HG03575 (cell line): ENCODE measurements at regions not wholly inside any gene's neighbourhood (a gene's known extent, or its start where the extent isn't known, plus 50 kb on each side); places are given as distances from the start of the nearest gene placed in this dataset.

Experiments
- ATAC-seq: cut with Tn5 transposase; IDR thresholded peaks from one replicate; pipeline ENCODE4 v1.9.1; 2021; ENCODE audit not compliant: unreplicated experiment, insufficient number of reproducible peaks, low FRiP score; ENCODE audit errors: extremely low read depth

DNA sequence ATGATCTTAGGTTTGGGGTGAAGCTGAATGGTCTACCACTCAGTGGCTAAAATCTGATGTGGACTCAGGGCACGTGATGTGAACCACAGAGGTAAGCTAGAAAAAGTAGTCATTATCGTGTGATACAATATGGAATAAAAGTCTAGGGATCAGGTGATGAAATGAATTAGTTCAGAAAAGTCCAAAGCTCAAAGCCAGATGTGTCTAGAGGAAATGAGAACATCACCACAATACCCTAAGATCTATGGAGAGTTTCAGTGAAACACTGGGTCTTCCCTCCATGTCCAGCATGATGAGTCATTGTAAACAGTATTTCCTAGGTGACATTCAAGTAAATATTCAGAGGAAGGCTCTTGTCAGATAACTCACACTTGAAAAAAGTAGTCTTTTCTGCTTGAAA is 1257.4 kb upstream of the ZEB2 start:
- no peak for ATAC-seq

DNA sequence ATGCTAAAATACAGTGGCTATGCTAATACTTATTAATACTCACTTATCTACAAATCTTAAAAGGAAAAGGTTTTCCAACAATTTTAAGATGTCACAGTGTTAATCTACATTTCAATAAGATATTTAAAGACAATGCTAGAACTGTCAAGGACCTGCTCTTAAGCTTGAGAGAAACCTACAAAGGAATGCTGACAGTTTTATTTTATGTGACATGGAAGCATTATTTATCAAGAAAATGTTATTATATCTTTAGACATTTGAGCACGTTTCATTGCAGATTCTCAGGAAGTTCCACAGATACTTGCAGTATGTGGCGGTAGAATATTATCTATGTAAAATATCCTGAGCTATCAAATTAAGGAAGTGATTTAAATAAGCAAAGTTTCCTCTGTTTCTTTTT is 1255.7 kb upstream of the ZEB2 start:
- ATAC-seq = no peak

DNA sequence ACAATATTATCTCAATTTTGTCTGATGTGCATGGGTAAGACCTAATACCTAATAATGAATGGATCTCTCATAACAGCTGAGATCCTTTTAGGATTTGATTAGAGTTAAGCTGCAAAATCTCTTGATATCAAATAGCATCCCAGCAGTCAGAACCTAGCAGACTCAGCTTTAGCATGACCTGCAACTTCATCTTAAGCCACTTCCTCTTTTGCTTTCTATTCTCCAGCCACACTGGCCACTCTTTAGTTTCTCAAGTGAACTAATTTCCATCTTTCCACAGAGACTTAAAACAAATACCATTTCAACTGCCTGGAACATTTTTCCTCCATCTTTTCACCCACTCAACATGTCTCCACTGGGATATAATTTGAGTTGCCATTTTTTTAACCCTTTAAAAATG is 1251.6 kb upstream of the ZEB2 start:
- ATAC-seq = peak; percentile 90

DNA sequence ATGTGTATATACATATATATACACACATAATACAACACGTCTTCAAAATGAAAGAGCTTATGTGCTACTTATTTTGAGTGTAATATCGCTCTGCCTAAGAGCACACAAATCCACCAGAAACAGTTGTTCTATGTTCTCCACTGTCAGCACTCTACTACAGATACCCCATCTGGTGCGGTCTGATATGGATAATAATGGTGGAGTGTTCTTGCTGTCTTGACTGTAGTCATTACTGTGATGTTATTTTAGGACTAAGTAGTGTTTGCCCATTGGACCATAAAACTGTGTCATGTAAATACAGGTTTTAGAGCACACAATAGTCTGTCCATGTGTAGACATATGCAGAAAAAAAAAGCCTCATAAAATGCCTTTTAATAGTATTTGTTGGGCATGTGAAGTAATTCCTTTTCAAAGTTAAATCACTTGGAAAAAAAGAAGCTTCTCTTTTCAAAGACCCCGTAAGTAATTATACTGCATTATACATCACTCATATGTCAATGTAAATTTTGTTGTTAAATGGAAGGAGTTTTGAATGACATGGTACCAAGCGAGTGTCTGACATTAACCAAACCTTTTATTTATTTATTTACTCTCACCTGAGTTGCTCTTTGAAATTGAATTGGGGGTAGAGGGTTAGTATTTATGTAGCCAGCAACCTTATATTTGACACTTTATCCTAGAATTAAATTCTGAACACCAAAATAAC is 1249.2 kb upstream of the ZEB2 start:
- ATAC-seq = no peak

DNA sequence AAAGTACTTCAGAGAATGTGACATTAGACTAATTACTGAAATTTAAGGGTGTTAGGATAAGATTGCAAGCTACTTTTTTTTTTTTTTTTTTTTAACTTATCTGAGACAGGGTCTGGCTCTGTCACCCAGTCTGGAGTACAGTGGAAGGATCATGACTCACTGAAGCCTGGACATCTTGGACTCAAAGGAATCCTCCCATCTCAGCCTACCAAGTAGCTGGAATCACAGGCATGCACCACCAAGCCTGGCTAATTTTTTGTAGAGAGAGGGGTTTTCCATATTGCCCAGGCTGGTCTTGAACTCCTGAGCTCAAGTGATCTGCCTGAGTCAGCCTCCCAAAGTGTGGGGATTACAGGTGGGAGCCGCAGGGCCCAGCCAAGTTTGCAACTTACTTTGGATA is 1246.0 kb upstream of the ZEB2 start:
- no peak for ATAC-seq

DNA sequence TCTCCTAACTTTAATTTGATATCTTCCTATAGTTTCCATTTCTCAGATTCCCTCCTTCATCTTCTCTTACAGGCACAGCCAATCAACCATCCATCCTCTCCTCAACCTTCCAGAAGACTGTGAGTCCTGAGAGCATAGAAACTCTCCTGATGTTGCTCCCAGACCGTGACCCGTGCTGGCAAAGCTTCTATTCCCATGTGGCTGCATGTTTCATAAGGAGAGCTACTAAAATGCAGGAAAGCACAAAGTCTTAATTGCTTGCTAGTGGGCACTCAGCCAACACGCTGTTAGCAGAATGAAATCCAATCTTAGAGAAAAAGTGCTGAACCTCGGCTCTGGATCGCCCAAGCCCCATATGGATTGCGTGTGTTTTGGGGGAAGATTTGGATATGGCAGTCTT is 1244.7 kb upstream of the ZEB2 start:
- ATAC-seq = no peak

DNA sequence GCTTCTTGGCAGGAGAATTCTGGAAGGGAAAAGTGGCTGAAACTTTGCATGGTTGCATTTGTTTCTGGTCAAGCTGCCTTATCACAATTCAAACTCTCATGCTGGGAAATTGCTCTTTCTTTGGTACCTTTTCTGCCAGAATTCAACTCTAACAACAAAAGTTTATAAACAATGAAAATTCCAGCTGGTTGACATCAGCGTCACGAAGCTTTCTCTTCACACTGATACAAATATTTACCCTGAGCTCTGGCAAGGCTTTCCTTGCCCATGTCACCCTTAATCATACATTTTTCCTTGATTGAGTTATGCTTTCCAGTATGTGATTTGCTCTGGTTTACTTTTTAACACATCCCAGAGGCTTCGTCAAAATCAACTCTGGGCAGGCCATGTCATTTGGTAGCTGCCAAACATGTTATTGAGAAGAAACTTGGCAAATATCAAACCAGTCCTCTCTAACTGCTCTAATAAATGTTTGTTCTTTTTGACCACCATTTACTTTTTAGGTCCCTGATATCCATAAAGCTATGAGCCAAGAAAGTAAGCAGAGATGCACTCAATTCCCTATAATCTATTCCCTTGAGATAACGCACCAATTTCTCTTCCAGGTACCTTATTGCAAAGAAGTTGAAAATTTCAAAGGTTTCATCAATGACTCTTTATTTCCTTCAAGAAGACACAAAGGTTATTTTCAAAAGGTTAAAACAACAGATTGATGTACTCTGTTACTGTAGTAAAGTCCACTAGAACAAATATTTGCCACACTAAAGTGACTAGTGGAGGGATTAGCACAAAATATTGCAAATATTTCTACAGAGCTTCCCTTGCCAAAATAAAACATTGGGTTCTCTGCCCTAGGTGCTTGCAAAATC is 1241.1 kb upstream of the ZEB2 start:
- ATAC-seq = no peak

DNA sequence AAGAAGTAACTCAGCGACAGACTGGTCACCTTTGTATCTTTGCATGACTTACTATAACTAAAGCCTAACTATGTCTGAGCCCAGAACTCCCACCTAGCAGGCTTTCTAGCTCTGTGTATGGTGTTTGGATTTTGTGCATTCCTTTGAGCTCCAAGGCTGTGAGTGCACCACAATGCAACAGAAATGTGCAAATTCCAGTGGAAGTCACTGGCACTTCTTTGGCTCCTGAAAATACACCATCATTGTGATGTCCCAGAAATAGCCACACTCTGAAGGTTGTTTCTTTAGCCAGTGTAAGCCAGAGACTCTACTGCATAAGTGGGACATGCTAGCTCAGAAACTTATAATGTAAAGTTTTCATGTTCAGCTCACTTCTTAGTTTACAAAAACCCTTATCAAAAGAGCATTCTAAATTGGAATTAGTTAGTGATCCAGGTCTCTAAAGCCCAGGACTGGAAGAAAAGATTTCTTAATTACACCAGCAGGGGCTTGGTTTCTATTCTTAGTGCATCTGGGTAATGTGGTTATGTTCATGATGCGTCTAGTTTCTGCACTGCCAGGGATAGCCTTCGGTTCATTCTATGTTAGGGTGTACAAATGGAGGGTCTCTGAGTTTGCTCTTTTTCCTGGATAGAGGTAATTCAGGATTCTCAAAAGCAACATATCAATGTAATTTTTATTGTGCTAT is 1239.5 kb upstream of the ZEB2 start:
- ATAC-seq = no peak

DNA sequence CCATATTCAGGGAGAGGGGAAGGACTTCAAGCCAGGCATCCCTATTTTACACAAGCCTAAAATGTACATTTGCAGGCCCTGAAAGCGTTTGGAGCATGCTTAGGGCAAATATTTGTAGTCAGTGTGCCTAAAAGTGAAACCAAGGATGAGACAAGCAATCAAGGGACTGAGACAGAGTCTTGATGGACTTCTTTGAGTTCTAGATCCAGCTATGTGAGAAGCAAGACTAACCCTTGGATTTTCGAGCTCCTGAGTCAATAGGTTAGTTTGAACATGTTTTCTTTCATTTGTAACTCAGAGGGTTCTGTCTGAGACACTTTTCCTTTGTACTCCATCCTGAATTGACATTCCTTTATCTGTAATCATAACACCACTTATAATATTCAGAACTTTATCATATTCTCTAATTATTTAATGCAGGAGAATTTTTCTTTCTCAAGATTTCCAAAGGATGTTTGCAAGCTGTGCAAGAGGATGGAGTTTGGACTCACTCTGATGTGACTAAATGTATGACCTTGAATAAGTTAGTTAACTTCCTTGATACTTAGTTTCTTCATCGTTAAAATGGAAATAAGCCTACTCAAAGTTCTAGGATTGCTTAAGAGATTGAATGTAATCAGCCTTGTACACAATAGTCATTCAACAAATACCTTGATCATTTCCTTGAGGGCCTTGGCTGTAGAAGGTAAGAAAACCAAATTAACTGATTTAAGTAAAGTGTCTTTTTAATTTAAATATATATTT is 1237.8 kb upstream of the ZEB2 start:
- ATAC-seq = no peak

DNA sequence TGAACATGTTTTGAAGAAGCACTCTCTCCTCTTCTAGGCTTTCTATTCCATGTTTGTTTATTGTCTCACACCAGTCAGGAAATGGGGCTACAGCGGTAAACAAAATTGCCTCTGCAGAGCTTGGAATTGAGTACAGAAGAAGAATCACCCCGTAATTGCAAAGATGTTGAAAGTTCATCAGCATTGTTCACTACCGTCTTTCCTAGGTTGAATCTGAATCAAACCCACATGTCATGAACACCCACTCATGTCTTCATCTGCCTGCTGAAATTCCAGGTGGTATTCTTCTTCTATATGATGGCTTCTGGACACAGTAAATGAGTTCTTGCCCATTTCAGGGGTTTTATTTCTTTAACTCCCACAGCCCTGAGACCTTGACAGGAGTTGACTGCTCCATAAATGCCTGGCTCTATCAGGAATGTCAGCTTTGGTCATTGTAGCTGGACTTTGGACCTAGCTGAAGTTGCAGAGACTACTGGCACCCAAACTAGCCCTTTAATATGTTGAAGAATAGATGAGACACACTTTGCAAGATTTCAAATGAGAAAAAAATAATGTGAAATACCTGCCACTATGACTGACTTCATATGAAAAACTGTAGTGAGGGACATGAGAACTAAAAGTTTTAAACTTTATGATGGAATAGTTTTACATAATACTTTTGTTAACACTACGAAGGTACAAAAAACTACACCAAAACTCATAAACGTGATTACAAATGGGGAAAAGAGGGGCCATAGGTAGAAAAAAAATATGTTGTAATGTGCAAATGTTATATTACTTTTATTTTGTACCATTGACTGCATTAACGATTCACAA is 1235.3 kb upstream of the ZEB2 start:
- no peak for ATAC-seq

DNA sequence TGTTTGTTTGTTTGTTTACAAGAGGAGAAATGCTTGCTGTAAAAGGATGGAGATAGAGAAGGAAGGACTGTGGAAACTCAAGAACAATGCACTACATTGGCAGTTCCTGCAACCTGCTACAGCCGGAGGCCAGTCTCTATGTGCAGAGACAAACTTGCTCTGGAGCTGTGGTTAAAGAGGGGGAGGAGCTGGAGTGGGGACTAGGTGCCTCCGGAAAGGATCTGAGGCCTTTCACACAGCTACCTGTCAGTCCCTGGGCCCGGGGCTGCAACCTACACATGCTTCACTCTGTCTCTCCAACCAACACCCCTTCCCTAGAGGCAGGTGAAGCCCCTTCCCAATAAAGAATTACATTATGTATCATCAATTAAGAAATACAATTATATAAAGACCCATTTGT is 1234.0 kb upstream of the ZEB2 start:
- ATAC-seq = no peak

DNA sequence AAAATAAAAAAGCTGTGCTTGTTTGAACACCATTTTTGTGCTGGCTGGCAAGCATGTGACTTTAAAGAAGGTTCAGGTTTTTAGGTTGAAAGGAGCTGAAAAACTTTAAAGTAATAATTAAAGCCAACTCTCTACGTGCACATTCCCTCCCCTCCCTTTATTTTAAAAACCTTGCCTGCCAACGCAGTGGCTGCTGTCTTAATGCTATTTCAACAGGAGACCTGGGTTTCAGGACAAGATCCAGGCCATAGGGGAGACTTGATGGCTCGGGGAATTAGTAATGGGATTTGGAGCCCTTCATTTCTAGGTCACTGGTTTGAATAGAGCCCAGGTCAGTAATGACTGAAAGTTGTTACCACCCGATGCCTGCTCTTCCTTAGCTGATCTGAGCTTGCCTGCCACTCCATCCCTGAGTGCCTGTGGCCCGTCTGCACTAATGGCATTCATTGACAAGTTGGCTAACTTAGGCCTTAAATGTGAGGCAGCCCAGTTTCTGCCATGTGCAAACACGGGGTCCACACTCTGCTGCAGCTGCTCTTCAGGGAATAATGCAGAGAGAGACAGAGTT is 1233.2 kb upstream of the ZEB2 start:
- ATAC-seq = no peak

DNA sequence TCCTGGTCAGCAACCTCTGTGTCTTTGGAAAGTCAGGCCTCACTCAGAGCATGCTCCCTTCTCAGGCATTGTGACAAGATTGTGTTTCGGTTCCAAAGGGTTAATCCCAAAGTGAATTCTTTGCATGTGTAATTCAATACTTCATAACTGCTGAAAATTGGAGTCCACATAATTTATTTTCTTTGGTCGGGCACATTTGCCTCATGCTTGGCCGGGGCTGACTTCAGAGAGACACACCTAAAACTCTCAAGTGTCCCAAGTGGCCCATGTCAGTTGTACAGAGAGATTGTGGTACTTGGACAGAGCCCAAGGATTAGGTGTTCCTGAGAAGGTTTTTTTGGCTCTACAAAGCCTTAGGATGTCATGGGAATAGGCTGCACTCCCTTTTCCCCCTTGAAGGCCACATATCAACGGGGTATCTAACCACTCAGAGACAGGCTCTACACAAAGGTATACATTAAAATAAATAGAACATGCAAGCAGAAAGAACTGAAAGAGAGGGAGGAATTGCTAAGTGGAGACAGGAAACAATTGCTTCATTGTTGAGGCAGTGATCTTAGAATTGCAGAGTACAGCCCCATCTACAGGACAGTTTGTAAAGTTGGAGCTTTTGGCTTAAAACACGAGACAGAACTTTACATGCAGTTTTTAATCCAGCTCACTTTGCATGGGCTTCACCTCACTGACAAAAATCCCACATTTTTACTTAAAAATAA is 1232.3 kb upstream of the ZEB2 start:
- ATAC-seq = no peak

DNA sequence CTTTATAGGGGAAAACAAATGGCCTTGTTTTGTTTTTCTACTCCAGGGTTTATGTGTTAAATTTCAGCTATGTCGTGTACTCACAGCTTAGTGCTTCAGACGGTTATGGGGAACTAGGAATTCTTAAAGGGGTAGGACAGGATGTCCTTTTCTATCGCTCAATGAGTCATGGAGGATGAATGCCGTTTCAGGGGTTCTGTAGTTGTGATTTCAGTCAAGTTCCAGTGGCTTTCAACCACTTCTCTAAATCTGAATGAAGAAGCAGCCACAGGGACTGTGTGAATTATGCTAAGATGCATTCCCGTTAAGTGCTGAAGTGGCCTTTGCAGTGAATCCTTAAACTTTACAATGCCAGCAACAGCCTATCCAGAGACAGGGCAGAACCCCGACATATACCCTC is 1231.7 kb upstream of the ZEB2 start:
- ATAC-seq = peak; percentile 87

DNA sequence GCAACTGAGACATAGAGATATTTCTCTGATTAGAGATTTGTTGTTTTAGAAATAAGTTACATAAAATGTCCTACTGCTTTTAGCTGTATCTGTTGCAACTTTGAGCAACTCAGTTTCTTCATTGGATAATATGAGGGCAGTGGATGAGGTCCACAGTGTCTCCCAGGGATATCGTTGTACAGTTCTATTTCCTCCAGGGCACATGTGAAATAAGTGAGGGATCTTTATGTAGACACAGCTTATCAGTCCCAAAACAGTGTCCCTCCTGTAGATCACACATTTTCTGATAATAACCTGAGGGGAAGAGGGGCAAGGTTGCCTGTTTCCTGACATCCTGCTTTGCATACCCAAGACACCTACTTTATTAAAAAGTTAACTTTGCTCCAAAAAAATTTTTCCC is 1231.2 kb upstream of the ZEB2 start:
- ATAC-seq = no peak

DNA sequence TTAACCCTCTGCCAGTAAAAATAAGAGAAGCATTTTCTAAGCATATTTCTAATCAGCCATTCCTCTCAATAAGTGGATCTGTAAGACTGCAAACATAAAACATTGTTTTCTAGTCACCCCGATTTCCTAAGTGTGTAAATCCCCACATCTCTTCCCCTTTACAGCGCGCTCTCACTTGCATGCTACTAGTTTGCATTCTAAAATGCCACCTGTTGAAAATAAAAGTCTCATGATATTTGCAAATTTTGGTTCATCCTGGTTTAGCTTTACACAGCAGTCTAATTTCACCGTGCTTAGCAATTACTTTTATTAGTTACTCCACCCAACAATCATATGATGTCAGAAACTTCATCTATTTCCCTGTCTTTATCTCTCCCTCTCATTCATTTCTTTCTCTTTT is 1230.7 kb upstream of the ZEB2 start:
- no peak for ATAC-seq

DNA sequence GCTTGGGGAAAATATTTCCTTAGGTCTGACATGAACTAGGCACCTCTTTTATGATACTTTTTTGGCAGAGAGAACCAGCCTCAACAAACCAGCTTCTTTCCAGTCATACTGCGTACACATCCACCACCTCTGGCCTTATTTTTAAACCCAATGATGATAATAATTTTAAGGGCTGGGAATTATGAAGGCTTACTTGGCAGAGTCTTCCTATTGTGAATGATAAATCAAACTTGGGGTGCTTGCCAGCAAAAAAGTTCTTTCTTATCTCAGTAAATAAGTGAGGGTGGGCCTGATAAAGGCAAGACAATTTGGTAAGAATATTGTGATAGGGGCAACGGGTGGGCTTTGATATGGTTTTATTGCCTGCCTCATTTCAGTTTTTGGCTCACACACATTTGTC is 1230.2 kb upstream of the ZEB2 start:
- no peak for ATAC-seq

DNA sequence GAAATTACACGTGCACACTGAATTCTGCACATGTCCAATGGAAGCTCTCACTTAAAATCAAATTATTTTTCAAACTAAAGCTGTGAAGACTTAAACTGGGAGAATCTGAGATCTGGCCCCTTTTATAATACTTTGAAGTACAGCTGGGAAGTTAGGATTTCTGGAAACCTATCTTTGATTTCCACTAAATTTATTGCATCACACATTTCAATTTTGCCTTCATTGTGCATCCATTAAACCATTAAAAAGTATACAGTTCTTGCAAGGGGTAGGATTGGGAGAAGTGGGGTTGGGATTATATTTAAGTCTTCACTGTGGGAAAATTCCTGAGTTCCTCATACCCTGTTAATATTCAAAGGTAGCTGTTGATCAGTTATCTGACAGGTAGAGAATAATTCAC is 1229.6 kb upstream of the ZEB2 start:
- ATAC-seq = no peak
